H1 (cell line): ENCODE measurements at regions not wholly inside any gene's neighbourhood (a gene's known extent, or its start where the extent isn't known, plus 50 kb on each side); places are given as distances from the start of the nearest gene placed in this dataset.
A peak's percentile ranks its signal among the peaks of the same experiment; 100 is the strongest.

Experiments used
- JUND ChIP-seq: IDR thresholded peaks from 2 replicates; pipeline ENCODE4 v1.6.1; 2011; ENCODE audit warnings: mild to moderate bottlenecking, improper control_type of control experiment, low read length
- RAD21 ChIP-seq, 2 experiments: IDR thresholded peaks in 1 of 2; conservative IDR thresholded peaks in 1 of 2; 2 replicates each; pipeline ENCODE4 v1.6.1; 2011; ENCODE audit warnings: low read depth in 2 of 2, low read length in 2 of 2, improper control_type of control experiment in 1 of 2, inconsistent platforms in 1 of 2, mild to moderate bottlenecking in 1 of 2, moderate library complexity in 1 of 2
- USF2 ChIP-seq: IDR thresholded peaks from 2 replicates; pipeline ENCODE4 v1.6.1; 2011; ENCODE audit warnings: low read length, improper control_type of control experiment

- TF ChIP-seq USF2 (no peak), RAD21 (IDR thresholded peaks at IDR 0.05 in 1 of 2, conservative IDR thresholded peaks at IDR 0.05 in 1 of 2; ENCODE audit: low read depth in 2 of 2, low read length in 2 of 2) (peak; percentile 81 to 82), JUND (no peak)
These were observed 122.3 kb upstream of the GPR149 start (continued) for GRCh38 chr3:154552338-154552737.
